IPS-NIHi7 (cell line): ENCODE measurements at regions not wholly inside any gene's neighbourhood (a gene's known extent, or its start where the extent isn't known, plus 50 kb on each side); places are given as distances from the start of the nearest gene placed in this dataset.
"Not testable (repeated sequence)": the region's sequence is repeated elsewhere in the genome, so short reads cannot be mapped to it uniquely, and the experiment has no call there.

Experiments used
- DNase-seq: peaks from one replicate; pipeline ENCODE4 v3.0.0; 2012; ENCODE audit warnings: mixed read lengths; ENCODE audit errors: extremely low spot score

GRCh38 chr6:15841937-15842726, 179.3 kb upstream of the DTNBP1 start:
- DNase-seq, result no peak

GRCh38 chr6:15839969-15840541, 177.2 kb upstream of the DTNBP1 start:
- no peak for DNase-seq

GRCh38 chr6:15837205-15837604, 174.4 kb upstream of the DTNBP1 start:
- DNase-seq, result no peak

GRCh38 chr6:15832841-15833240, 170.0 kb upstream of the DTNBP1 start:
- DNase-seq, result no peak

GRCh38 chr6:15829156-15829555, 166.3 kb upstream of the DTNBP1 start:
- no peak for DNase-seq

GRCh38 chr6:15827496-15828255, 164.8 kb upstream of the DTNBP1 start:
- no peak for DNase-seq

- DNase-seq, result no peak
These were observed 164.0 kb upstream of the DTNBP1 start for GRCh38 chr6:15826814-15827318.

- no peak for DNase-seq
These were observed 162.6 kb upstream of the DTNBP1 start for GRCh38 chr6:15825332-15825930.

GRCh38 chr6:15824811-15825210, 162.0 kb upstream of the DTNBP1 start:
- DNase-seq, result no peak

GRCh38 chr6:15823838-15824414, 161.1 kb upstream of the DTNBP1 start:
- DNase-seq, result no peak

- no peak for DNase-seq
These were observed 160.0 kb upstream of the DTNBP1 start for GRCh38 chr6:15822835-15823234.

GRCh38 chr6:15819841-15820240, 157.0 kb upstream of the DTNBP1 start:
- no peak for DNase-seq

- DNase-seq, result no peak
These were observed 156.4 kb upstream of the DTNBP1 start for GRCh38 chr6:15819226-15819625.

- no peak for DNase-seq
These were observed 155.7 kb upstream of the DTNBP1 start for GRCh38 chr6:15818491-15818890.

- no peak for DNase-seq
These were observed 155.2 kb upstream of the DTNBP1 start for GRCh38 chr6:15818044-15818443.

GRCh38 chr6:15817100-15817499, 154.3 kb upstream of the DTNBP1 start:
- no peak for DNase-seq

- DNase-seq, result no peak
These were observed 153.8 kb upstream of the DTNBP1 start for GRCh38 chr6:15816661-15817060.

- not testable (repeated sequence) for DNase-seq
These were observed 150.9 kb upstream of the DTNBP1 start for GRCh38 chr6:15813698-15814097.

- DNase-seq, result no peak
These were observed 148.3 kb upstream of the DTNBP1 start for GRCh38 chr6:15811107-15811506.

- DNase-seq, result no peak
These were observed 147.8 kb upstream of the DTNBP1 start for GRCh38 chr6:15810618-15811017.

GRCh38 chr6:15809367-15809766, 146.5 kb upstream of the DTNBP1 start:
- no peak for DNase-seq
